ENCODE measurements at regions not wholly inside any gene's neighbourhood (a gene's known extent, or its start where the extent isn't known, plus 50 kb on each side); places are given as distances from the start of the nearest gene placed in this dataset.

DNA sequence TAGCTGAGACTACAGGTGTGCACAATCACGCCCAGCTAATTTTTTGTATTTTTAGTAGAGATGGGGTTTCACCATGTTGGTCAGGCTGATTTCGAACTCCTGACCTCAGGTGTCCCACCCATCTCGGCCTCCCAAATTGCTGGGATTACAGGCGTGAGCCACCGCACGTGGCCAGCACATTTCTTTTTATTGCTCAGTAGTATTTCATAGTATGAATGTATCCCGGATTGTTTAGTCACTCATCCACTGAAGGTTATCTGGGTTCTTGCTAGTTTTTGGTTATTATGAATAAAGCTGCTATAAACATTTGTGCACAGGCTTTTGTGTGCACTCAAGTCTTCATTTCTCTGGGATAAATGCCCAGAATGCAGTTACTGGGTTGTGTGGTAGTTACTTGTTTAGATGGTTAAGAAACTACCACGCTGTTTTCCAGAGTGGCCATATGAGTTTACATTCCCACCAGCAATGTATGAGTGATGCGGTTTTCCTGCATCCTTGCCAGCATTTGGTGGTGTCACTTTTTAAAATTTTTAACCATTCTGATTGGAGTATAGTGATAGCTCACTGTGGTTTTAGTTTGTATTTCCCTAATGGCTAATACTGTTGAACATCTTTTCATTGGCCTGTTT is 275.8 kb upstream of the LYZL1 start:
- Histone ChIP-seq H4K20me1 (replicated peaks; ENCODE audit: control insufficient read depth, insufficient read depth, low read length) (no peaks in the 10 kb centered on the region), H2AFZ (ENCODE audit: low read depth, low read length) (no peak overlapping the region), H3K9me3 (replicated peaks; ENCODE audit: control insufficient read depth, insufficient read depth, low read depth, low read length) (no peaks in the 10 kb centered on the region), H3K9me1 (ENCODE audit: control insufficient read depth, insufficient read depth, low read length) (no peaks in the 10 kb centered on the region), H3K79me2 (ENCODE audit: control insufficient read depth, insufficient read depth, low read length) (no peaks in the 10 kb centered on the region), H3K27ac (ENCODE audit: extremely low read depth, low read depth, low read length) (no peak overlapping the region), H3K4me3 (no peak overlapping the region), H3K27me3 (ENCODE audit: control insufficient read depth in 2 of 2, insufficient read depth in 2 of 2, low read length in 2 of 2) (no peaks in the 10 kb centered on the region; a peak in 1 of 5 replicates), H3K4me2 (ENCODE audit: insufficient read depth, low read length) (no peak overlapping the region), H3K36me3 (ENCODE audit: control insufficient read depth, insufficient read depth, low read length) (no peaks in the 10 kb centered on the region), H3K9ac (ENCODE audit: insufficient read depth in 1 of 2, low read depth in 2 of 2, low read length in 2 of 2) (no peak overlapping the region), H3K4me1 (replicated peaks in 1 of 2; ENCODE audit: control insufficient read depth in 2 of 2, insufficient read depth in 2 of 2, low read length in 2 of 2) (peaks cover 11 to 18% of the 10 kb centered on the region in 2 experiments; a peak in 4 of 5 replicates)
- TF ChIP-seq ZC3H11A (IDR thresholded peaks at IDR 0.05; ENCODE audit: low read depth, low read length) = no peak
- TF ChIP-seq ZNF445 (CRISPR knock-in tag; IDR thresholded peaks at IDR 0.05; ENCODE audit: low read depth) = no peak
- peak; percentile 77 for TF ChIP-seq RBM25 (IDR thresholded peaks at IDR 0.05; ENCODE audit: low read depth, low read length, severe bottlenecking)
- no peak for TF ChIP-seq XRCC3 (IDR thresholded peaks at IDR 0.05)
- no peak for TF ChIP-seq CBFA2T2 (conservative IDR thresholded peaks at IDR 0.05)
- TF ChIP-seq BHLHE40 (IDR thresholded peaks at IDR 0.05; ENCODE audit: low read length) = 0 out of 2 replicates have a peak, but pooled peaks have one; percentile 33
- in situ Hi-C loops (cut with MboI) = no loop called here
- 7% methylated on average over 9 of the region's 9 CpGs for WGBS (ENCODE audit: insufficient coverage, low coverage, missing lambda C conversion rate)
- ChIA-PET POLR2A (no interaction called here), CTCF (ENCODE audit: low intra/inter-chr PET ratio) (no interaction called here)
- intact Hi-C loops (cut with micrococcal nuclease) = no loop called here
- no peak for DNase-seq (ENCODE audit: extremely low read depth in 1 of 4, low spot score in 3 of 4)
- no peak for ATAC-seq
- no peak for FAIRE-seq
- BruUV-seq (replicated peaks) = no TSS peak

DNA sequence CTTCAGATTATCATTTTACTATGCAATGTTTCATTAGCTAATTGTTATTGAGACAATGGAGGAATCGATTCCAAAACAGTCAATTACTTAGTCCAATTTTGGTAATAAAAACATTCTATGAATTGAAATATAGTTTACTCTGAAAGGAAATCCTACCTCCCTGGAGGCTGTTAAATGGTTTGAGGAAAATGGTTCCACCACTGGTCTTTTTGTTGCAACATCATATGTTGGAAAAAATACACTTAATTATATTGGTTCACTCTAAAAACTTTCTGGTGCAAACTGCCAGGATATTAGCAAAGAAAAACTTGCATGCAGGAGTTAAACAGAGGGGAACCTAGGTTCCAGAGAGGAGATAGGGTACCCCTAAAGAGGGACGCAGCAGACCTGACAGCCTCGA is 267.3 kb upstream of the LYZL1 start:
- in situ Hi-C loops (cut with MboI) = no loop called here
- BruUV-seq (replicated peaks) = no TSS peak
- intact Hi-C loops (cut with micrococcal nuclease) = no loop called here
- no peak overlapping the region for H2AFZ ChIP-seq (ENCODE audit: low read depth, low read length)
- H3K9me3 ChIP-seq (replicated peaks; ENCODE audit: control insufficient read depth, insufficient read depth, low read depth, low read length) = no peaks in the 10 kb centered on the region
- no peaks in the 10 kb centered on the region for H3K36me3 ChIP-seq (ENCODE audit: control insufficient read depth, insufficient read depth, low read length)
- H3K4me2 ChIP-seq (ENCODE audit: insufficient read depth, low read length) = no peak overlapping the region
- H3K79me2 ChIP-seq (ENCODE audit: control insufficient read depth, insufficient read depth, low read length) = no peaks in the 10 kb centered on the region
- no peak overlapping the region for H3K27ac ChIP-seq (ENCODE audit: extremely low read depth, low read depth, low read length)
- no peak overlapping the region for H3K9ac ChIP-seq (ENCODE audit: insufficient read depth in 1 of 2, low read depth in 2 of 2, low read length in 2 of 2)
- WGBS (ENCODE audit: insufficient coverage, low coverage, missing lambda C conversion rate) = 4% methylated on average over 3 of the region's 3 CpGs
- ChIA-PET CTCF (ENCODE audit: low intra/inter-chr PET ratio) (no interaction called here), POLR2A (no interaction called here)
- no peak for FAIRE-seq
- no peaks in the 10 kb centered on the region for H3K9me1 ChIP-seq (ENCODE audit: control insufficient read depth, insufficient read depth, low read length)
- ATAC-seq = no peak
- H3K27me3 ChIP-seq (ENCODE audit: control insufficient read depth in 2 of 2, insufficient read depth in 2 of 2, low read length in 2 of 2) = peaks cover 14 to 23% of the 10 kb centered on the region in 2 experiments
- DNase-seq (ENCODE audit: extremely low read depth in 1 of 4, low spot score in 3 of 4) = no peak
- H4K20me1 ChIP-seq (replicated peaks; ENCODE audit: control insufficient read depth, insufficient read depth, low read length) = no peaks in the 10 kb centered on the region
- no peaks in the 10 kb centered on the region for H3K4me1 ChIP-seq (replicated peaks in 1 of 2; ENCODE audit: control insufficient read depth in 2 of 2, insufficient read depth in 2 of 2, low read length in 2 of 2)
- no peak overlapping the region for H3K4me3 ChIP-seq
- no peak for TF ChIP-seq ARID2 (IDR thresholded peaks at IDR 0.05)
- TF ChIP-seq, protein P1, sequence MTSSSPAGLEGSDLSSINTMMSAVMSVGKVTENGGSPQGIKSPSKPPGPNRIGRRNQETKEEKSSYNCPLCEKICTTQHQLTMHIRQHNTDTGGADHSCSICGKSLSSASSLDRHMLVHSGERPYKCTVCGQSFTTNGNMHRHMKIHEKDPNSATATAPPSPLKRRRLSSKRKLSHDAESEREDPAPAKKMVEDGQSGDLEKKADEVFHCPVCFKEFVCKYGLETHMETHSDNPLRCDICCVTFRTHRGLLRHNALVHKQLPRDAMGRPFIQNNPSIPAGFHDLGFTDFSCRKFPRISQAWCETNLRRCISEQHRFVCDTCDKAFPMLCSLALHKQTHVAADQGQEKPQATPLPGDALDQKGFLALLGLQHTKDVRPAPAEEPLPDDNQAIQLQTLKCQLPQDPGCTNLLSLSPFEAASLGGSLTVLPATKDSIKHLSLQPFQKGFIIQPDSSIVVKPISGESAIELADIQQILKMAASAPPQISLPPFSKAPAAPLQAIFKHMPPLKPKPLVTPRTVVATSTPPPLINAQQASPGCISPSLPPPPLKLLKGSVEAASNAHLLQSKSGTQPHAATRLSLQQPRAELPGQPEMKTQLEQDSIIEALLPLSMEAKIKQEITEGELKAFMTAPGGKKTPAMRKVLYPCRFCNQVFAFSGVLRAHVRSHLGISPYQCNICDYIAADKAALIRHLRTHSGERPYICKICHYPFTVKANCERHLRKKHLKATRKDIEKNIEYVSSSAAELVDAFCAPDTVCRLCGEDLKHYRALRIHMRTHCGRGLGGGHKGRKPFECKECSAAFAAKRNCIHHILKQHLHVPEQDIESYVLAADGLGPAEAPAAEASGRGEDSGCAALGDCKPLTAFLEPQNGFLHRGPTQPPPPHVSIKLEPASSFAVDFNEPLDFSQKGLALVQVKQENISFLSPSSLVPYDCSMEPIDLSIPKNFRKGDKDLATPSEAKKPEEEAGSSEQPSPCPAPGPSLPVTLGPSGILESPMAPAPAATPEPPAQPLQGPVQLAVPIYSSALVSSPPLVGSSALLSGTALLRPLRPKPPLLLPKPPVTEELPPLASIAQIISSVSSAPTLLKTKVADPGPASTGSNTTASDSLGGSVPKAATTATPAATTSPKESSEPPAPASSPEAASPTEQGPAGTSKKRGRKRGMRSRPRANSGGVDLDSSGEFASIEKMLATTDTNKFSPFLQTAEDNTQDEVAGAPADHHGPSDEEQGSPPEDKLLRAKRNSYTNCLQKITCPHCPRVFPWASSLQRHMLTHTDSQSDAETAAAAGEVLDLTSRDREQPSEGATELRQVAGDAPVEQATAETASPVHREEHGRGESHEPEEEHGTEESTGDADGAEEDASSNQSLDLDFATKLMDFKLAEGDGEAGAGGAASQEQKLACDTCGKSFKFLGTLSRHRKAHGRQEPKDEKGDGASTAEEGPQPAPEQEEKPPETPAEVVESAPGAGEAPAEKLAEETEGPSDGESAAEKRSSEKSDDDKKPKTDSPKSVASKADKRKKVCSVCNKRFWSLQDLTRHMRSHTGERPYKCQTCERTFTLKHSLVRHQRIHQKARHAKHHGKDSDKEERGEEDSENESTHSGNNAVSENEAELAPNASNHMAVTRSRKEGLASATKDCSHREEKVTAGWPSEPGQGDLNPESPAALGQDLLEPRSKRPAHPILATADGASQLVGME (CRISPR knock-in tag; IDR thresholded peaks at IDR 0.05) = no peak
- TF ChIP-seq, protein P2, sequence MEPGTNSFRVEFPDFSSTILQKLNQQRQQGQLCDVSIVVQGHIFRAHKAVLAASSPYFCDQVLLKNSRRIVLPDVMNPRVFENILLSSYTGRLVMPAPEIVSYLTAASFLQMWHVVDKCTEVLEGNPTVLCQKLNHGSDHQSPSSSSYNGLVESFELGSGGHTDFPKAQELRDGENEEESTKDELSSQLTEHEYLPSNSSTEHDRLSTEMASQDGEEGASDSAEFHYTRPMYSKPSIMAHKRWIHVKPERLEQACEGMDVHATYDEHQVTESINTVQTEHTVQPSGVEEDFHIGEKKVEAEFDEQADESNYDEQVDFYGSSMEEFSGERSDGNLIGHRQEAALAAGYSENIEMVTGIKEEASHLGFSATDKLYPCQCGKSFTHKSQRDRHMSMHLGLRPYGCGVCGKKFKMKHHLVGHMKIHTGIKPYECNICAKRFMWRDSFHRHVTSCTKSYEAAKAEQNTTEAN (CRISPR knock-in tag; IDR thresholded peaks at IDR 0.05) = no peak
- TF ChIP-seq DDX20 (tag; IDR thresholded peaks at IDR 0.05; ENCODE audit: low read depth) = no peak
